ENCODE measurements at regions not wholly inside any gene's neighbourhood (a gene's known extent, or its start where the extent isn't known, plus 50 kb on each side); places are given as distances from the start of the nearest gene placed in this dataset.

GRCh38 chr3:72255791-72256559, 471.0 kb upstream of the PROK2 start:
- Histone ChIP-seq H3K56ac (ENCODE audit: insufficient read length, low read depth, low read length) (no peak overlapping the region), H3K9ac (ENCODE audit: extremely low read depth, insufficient read length, low read length) (no peak overlapping the region), H3K4ac (ENCODE audit: low read depth, low read length) (no peak overlapping the region), H3K27ac (ENCODE audit: insufficient read length, low read depth, low read length) (no peak overlapping the region), H4K20me1 (ENCODE audit: control insufficient read depth, insufficient read depth, insufficient read length) (no peaks in the 10 kb centered on the region), H2BK12ac (ENCODE audit: insufficient read length, low read depth, low read length) (no peak overlapping the region), H3K4me1 (ENCODE audit: insufficient read depth, low read length) (peaks cover 5% of the 10 kb centered on the region; the same call in 1 of the 2 replicates), H2AK5ac (ENCODE audit: insufficient read length, low read length) (no peak overlapping the region), H3K27me3 (ENCODE audit: insufficient read depth, low read length) (no peaks in the 10 kb centered on the region), H4K91ac (ENCODE audit: insufficient read length, low read depth, low read length) (no peak overlapping the region), H4K5ac (ENCODE audit: insufficient read length, low read depth, low read length) (no peak overlapping the region), H2BK5ac (ENCODE audit: insufficient read length, low read length) (no peak overlapping the region), H3K79me1 (ENCODE audit: insufficient read depth, low read depth, low read length, poor library complexity, severe bottlenecking) (no peaks in the 10 kb centered on the region), H3K23ac (ENCODE audit: insufficient read length, low read depth, low read length) (no peak overlapping the region), H3K23me2 (ENCODE audit: insufficient read length, low read depth, low read length, poor library complexity, severe bottlenecking) (no peaks in the 10 kb centered on the region), H2BK120ac (ENCODE audit: low read depth, low read length, poor library complexity, severe bottlenecking) (no peak overlapping the region), H3K18ac (ENCODE audit: insufficient read length, low read depth, low read length) (no peak overlapping the region), H3K4me2 (ENCODE audit: insufficient read depth, insufficient read length, low read length) (no peak overlapping the region), H3K9me3 (ENCODE audit: control insufficient read depth, low read depth, low read length) (peaks cover 6% of the 10 kb centered on the region), H3K79me2 (ENCODE audit: insufficient read depth, low read length) (no peaks in the 10 kb centered on the region), H2AFZ (ENCODE audit: low read length) (no peak overlapping the region), H3K14ac (ENCODE audit: insufficient read depth, low read length) (no peak overlapping the region; the same call in 1 of the 2 replicates), H3T11ph (ENCODE audit: low read length) (no peak overlapping the region), H2BK20ac (ENCODE audit: low read depth, low read length, poor library complexity, severe bottlenecking) (no peak overlapping the region), H4K8ac (replicated peaks; ENCODE audit: insufficient read length, low read depth, low read length) (no peak overlapping the region), H2BK15ac (ENCODE audit: low read depth, low read length) (no peak overlapping the region)
- DNase-seq = no peak
- peaks cover 10 to 11% of the 10 kb centered on the region in 2 experiments; a peak in 4 of 5 replicates for H3K9me3 Mint-ChIP-seq
- peaks cover 6% of the 10 kb centered on the region in 3 experiments; a peak in 6 of 7 replicates for H3K36me3 Mint-ChIP-seq (ENCODE audit: insufficient read depth in 1 of 3, low read depth in 3 of 3)
- H3K4me3 Mint-ChIP-seq = no peak overlapping the region
- no peak for TF ChIP-seq CTCF (conservative IDR thresholded peaks at IDR 0.05)
- peaks cover 5% of the 10 kb centered on the region for H3K27me3 Mint-ChIP-seq (ENCODE audit: low read depth)
- no peak overlapping the region for H3K27ac Mint-ChIP-seq
- no CpG with 5 or more reads among the region's 14 CpGs for WGBS (ENCODE audit: extremely low coverage, insufficient read length, low lambda C conversion rate)
- H3K4me1 Mint-ChIP-seq = peaks cover 23 to 27% of the 10 kb centered on the region in 2 experiments

Measured in H9 (cell line).